GM12872 (cell line): ENCODE measurements at regions not wholly inside any gene's neighbourhood (a gene's known extent, or its start where the extent isn't known, plus 50 kb on each side); places are given as distances from the start of the nearest gene placed in this dataset.

Experiments used
- TF ChIP-seq, protein P1 (sequence below): IDR thresholded peaks from 3 replicates; pipeline ENCODE4 v1.5.1; 2011; ENCODE audit warnings: low read depth, mild to moderate bottlenecking, low read length, moderate library complexity; ENCODE audit not compliant: insufficient read depth

DNA sequence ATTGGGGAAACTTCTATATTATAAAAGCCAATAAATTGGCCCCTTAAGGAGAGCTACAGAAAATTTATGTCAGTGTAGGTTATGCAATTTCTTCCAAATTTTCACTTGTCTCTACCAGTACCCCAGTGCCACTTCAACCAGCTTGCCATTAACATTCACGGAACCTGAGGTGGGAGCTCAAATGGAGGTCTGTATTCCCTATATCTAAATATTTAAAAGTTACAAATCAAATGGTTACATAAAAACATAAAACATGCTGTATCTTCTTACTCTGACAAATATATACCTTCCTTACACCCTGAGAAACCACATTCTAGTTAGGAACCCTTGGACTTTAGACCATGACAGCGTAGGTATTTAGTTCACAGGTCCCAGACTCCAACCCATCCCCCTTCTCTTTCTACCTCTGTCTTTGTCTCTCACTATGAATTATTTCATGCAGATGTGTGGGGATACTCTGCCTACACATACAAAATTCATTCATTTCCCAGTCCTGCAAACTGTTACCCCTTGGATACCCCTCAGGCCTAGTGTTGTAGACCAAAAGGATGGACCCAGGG, 127.8 kb upstream of the PMFBP1 start:
- TF ChIP-seq, protein P1, sequence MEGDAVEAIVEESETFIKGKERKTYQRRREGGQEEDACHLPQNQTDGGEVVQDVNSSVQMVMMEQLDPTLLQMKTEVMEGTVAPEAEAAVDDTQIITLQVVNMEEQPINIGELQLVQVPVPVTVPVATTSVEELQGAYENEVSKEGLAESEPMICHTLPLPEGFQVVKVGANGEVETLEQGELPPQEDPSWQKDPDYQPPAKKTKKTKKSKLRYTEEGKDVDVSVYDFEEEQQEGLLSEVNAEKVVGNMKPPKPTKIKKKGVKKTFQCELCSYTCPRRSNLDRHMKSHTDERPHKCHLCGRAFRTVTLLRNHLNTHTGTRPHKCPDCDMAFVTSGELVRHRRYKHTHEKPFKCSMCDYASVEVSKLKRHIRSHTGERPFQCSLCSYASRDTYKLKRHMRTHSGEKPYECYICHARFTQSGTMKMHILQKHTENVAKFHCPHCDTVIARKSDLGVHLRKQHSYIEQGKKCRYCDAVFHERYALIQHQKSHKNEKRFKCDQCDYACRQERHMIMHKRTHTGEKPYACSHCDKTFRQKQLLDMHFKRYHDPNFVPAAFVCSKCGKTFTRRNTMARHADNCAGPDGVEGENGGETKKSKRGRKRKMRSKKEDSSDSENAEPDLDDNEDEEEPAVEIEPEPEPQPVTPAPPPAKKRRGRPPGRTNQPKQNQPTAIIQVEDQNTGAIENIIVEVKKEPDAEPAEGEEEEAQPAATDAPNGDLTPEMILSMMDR = no peak

DNA sequence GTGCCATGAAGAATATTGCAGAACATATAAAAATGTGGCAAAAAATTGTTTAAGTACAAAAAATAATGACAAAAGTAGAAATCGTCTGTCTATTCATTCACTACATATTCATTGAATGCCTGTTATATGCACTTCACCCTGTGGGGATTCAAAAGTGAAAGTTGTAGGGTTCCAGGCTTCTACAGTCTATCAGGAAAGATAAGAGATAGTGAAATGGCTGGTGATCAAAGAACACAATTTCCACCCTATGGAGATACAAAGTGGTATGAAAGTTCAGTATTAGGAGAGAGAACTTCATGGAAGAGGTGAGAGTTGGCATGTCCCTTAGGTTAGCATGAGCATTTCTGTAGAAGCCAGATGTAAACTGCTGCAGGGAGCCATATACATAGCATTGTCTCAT, 127.0 kb upstream of the PMFBP1 start:
- TF ChIP-seq, protein P1 = no peak

- TF ChIP-seq, protein P1 = no peak
Measured at GRCh38 chr16:72295914-72296313, 124.0 kb upstream of the PMFBP1 start.

DNA sequence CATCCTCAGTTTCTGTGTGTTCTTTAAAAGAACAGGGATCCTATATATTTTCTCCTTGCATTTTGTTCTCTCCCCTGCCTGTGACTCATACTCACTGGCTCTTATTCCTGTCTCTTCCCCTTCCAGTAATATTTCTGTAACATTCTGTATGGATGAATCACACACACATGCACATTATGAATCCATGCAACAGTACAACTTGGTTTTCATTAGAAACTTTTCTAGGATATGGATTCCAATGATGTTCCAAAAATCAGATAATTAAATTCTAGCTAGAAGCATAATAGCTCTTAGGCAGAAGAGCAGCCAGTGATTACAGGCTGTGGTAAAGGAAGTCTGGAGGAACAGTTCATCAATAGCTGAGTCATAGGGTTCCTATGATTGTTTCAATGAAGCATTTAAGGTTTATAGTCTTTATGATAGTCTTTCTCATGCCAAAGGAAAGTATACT, 119.6 kb upstream of the PMFBP1 start:
- TF ChIP-seq, protein P1 = no peak

DNA sequence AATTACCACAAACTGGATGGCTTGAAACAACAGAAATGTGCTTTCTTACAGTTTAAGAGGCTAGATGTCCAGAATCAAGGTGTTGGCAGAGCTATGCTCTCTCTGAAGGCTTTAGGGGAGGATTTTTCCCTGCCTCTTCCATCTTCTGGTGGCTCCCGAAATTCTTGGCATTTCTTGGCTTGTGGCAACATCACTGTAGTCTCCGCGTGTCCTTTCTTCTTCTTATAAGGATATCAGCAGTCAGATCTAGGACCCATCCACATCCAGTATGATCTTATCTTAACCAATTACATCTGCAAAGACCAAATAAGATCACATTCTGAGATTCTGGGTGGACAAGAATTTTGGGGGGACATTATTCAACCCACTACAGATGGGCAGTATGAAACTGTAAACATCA, 119.2 kb upstream of the PMFBP1 start:
- TF ChIP-seq, protein P1 = no peak

DNA sequence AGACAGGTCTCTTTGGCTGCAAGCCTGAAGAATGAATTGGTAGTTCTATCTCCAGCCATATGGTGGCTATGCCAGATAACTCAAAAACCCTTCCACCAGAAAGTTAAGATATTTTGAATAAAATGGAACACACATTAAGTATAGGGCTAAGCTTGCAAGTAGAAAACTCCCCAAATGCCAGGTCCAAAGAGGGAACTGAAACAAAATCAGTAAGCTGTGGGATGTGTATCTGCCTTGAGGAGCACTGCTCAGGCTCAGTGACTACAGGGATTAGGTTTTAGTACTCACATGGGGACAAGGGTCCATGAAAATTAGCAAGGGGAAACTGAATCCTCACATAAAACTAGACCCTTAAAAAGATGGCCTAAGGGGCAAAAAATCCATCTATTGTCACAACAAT, 115.7 kb upstream of the PMFBP1 start:
- TF ChIP-seq, protein P1 = no peak

DNA sequence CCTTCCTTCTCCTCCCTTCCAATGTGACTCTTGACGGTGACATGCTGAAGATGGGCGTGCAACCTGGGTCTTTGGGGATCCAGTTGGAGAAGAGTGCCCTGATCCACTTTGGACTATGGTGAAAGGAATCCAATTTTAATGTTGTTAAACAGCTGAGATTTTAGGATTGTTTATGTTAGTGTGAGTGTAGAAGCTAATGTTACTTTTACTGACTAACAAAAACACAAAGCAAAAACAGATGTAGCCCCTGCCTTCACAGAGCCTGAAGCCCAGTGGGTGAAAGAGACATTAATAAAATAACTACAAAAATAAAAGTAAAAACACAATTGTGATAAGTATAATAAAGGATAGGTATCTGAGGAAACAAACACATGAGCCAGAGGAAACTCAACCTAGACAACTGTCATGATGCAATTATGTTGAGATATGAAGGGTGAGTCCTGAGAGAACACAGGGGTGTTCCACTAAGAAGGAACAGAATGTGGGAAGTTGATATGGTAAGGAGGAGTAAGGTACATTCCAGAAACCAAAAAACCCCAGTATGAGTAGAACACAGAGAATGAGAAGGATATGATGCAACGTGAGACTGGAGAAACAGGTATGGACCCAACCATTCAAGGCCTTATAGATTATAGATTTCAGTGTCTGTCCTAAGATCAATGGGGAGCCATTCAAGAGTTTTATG, 115.1 kb upstream of the PMFBP1 start:
- TF ChIP-seq, protein P1 = no peak
